NCI-H1092 (cell line): ENCODE measurements at regions not wholly inside any gene's neighbourhood (a gene's known extent, or its start where the extent isn't known, plus 50 kb on each side); places are given as distances from the start of the nearest gene placed in this dataset.

Experiments used
- DNase-seq: peaks from one replicate; lab custom pipeline; 2025; lab: John Stamatoyannopoulos, UW

DNA sequence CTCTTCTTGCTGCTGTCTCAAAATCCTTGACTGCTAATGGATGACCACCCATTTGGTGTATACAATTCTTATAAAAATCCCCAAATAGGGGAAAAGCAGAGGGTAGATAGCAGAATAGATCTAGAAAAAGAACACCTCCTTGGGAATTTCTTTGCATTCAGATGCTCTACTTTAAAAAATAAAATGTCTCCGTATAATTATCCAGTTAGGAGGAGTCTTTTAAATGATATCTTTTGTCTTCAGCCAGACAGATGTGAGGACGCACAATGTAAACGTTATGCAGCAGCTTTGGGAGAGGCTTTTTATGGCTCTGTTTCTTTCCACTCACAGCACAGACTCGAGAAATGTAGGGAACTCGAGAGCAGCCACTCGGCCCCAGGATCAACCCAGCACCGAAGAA is 300.2 kb downstream of the IRF8 start:
- DNase-seq, result no peak

DNA sequence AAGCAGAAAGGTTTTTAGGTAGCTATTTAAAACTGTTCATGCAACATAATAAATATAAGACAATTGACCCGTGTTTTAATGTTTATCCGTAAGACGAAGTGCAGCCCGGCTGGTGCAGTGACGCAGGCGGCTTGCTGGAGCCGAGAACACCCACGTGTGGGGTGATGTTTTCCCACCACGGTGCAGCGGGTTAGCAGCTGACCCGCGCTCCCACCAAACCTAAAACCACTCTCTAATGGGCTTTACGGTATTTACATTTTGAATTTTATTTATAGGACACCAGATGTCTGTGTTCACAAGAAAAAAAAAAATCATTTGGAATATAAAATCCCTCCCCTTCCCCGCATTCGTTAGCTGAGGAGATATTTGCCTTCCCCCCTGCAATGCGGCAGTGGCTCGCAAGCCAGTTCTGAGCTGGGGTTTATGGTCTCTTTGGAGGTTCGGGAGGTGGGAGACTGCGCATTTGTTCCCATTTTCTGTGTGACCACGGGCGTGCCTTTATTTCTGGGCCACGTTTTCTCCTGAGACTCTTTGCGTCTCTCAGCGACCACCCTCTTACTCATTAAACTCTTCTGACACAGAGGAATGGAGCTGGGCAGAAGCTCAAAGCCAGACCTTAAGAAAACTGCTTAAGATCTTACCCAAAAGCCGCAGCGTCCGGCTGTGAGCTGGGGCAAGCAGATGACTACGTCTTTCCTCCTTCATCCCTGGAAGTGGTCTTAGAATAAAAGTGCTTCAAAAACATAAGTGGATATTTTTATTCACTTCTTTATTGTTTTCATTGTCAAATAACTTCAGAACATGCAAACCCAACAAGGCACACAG is 301.1 kb downstream of the IRF8 start:
- DNase-seq, result no peak

GRCh38 chr16:86200722-86201121 is 301.8 kb downstream of the IRF8 start:
- DNase-seq, result no peak

DNA sequence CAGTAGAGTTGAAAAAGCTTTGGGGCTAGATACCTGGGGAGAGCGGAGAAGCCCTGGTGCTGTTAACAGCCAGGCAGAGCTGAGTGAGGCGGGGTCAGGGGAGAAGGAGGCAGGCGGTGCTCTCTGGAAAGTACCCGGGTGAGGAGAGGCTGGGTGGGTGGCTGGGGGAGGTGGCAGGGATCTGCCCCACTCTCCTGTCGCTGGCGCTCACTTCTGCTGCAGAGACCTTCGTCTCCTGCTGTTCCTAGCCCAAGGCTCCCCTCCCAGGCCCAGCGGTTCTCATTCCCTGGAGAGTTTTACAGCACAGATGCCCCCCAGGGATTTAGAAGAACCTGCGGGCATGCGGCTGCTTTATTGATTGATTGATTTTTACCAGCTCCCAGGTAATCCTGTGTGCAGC is 302.8 kb downstream of the IRF8 start:
- DNase-seq, result no peak

DNA sequence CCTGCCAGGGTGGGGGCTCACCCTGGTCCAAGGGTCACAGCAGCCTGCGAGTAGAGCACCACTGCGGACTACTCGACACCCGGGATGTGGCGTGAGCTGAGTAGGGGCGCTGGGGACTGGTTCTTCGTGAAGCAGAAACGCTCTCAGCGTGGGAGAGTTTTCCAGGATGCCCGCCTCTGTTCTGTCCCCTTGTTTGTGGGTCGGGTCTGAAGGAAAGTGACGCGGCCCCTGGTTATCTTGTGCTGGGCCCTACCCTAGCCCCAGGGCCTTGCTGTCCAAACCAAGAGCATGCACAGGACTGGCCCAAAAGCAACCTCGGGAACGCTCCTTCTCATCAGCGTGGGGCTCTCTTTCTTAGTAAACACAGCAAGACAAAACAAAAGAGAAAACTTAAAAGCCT is 303.3 kb downstream of the IRF8 start:
- no peak for DNase-seq

DNA sequence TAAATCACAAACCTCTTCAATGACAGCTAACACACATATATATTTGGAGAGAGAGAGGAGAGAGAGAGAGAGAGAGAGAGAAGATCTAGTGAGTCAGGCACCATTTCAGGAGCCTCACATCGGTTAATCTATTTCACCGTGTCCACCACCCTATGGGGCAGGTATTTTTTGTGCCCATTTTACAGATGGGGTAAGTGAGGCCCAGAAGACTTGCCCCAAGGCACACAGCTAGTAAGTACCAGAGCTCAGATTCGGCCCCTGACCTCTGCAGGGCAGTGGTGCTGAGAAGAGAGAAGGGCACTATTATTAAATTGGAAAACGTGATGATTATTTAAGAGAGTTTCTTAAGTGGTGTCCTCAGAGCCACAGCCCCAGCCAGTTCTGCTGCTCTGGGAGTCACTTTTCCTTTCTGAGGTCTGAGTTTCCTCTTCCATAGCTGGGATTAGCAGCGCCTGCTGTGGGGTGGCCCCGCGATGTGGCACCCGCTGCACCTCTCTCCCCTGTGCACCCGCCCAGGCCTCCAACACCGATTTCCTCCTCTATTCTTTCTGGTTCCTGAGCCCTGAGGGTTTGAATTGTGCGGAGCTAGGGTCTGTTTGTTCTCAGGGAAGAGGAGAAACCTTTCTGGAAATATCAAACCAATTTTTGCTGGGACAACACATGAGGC is 303.9 kb downstream of the IRF8 start:
- no peak for DNase-seq

GRCh38 chr16:86203557-86204275 is 304.8 kb downstream of the IRF8 start:
- no peak for DNase-seq

GRCh38 chr16:86205521-86206245 is 304.6 kb upstream of the FOXF1 start:
- DNase-seq, result no peak

DNA sequence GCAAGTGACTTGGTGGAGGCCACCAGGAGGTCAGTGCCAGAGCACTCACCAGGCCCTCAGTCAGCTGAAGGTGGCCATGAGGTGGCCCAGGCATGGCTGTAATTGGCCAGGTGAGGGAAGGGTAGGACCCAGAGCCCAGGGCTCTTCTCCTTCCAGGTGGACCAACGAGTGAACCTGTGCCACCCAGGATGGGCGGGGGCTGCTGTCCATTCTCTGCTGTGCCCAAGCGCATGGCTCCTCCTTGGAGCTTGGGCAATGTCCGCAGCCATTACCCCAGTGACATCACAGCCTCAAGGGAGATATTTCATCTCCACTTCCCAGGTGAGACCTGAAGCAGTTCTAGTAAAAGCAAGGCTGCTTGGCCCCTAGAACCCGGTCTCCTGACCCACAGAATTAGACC is 303.0 kb upstream of the FOXF1 start:
- no peak for DNase-seq

DNA sequence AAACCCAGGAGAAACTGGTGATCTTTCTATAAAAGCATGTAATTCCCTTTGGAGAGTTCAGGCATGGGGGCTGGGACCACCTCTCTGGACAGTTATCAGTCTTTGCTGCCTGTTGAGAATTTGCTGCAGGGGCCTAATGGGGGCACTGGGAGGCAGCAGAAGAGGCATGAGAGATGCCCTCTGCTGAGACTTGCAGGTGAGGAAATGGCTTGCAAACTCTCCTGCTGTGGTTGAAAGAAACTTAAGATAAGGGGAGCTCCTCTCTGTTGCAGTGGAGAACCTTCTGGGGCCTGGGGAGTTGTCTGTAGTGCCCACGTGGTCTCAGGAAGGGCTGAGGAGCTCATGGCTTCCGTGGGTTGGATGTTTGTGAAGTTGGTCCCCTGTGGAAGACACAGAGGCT is 301.1 kb upstream of the FOXF1 start:
- DNase-seq, result no peak

DNA sequence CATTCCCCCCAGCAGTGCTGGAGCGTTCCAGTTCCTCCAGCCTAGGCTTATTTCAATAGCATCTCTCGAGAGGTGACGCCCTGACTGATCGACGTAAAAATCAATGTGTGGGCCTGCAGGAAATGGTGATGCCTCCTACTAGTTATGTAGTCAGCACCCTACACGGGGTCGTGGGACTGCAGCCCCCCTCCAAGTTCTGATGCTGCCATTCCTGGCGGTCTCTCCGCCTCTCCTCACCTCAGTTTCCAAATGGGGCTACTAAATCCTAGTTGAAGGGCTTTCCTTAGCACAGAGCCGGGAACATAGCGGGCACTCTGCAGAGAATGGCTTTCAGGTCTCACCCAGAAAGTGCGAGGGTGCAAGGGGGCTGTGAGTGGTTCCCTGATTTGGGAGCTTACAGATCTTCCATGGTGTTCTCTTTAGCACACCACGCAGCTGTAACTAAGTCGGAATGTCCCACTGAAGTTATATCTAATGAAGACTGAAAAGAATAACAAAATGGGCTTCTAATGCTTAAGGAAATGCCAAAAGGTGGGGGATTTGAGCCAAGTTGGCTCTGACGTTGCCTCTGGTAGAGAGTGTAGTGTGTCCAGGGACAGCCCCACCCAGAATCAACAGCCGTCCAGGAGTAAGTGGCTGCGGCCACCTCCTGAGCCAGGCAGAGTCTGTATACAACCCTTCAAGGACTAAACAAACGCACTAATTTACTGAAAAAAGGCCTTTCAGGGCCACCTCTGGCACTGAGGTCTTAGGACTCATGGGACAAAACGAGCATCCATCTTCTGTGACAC is 299.7 kb upstream of the FOXF1 start:
- no peak for DNase-seq

DNA sequence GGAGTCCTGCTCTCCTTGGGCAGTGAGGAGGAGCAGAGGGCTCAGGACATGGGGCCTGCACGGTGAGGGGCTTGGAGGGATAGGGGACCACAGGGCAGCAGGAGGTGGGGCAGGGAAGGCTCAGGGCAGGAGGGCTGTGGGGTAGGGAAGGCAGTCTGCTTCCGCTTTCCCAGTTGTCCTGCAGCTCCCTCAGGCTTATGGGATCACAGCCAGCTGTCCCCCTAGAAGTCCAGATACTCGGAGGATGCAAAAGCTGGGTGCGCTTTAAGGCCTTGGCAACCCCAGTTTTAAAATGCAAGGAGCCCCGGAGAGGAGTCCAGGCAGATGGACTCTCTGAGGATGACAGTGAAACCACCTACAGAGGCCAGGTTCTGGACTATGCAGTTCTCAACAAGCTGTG is 299.1 kb upstream of the FOXF1 start:
- no peak for DNase-seq

- DNase-seq, result no peak
These were observed 298.5 kb upstream of the FOXF1 start for GRCh38 chr16:86211800-86212199.

GRCh38 chr16:86212706-86213436 is 297.5 kb upstream of the FOXF1 start:
- no peak for DNase-seq

GRCh38 chr16:86213437-86214205 is 296.7 kb upstream of the FOXF1 start:
- DNase-seq, result no peak

- no peak for DNase-seq
These were observed 295.7 kb upstream of the FOXF1 start for GRCh38 chr16:86214326-86215232.

GRCh38 chr16:86215233-86215978 is 294.9 kb upstream of the FOXF1 start:
- DNase-seq, result no peak

DNA sequence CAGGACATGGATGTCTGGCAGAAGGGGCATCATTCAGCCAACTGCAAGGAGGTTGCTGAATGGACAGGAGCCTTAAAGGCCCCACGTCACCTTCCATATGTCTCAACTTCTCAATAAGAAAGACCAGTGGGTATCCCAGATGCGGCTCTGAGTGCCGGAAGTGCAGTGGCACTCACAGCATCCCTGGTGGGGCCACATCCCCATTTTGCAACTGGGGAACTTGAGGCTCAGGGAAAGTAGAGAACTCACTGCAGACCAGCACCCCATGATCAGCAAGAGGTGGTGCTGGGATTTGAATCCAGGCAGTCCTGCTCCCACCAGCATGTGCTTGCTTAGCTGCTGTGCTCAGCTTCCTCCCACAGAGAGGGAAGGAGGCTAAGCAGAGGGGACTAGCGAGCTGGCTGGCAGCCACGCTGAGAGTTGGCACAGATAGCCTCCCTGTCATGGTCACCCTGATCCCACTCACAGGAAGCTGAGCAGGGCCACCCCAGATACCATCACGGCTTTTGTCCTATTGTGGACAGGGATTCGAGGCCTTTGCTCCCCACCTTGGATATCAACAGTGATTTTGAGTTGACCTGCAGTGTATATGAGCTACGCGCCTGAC is 294.2 kb upstream of the FOXF1 start:
- no peak for DNase-seq
